IMR-90 (cell line): ENCODE measurements at regions not wholly inside any gene's neighbourhood (a gene's known extent, or its start where the extent isn't known, plus 50 kb on each side); places are given as distances from the start of the nearest gene placed in this dataset.

Source experiments
- ATAC-seq: fragments of 200-7000 bp; cut with Tn5 transposase; 2 replicates; pipeline ENCODE4 v1.9.1; 2020; ENCODE audit warnings: low read depth, mild to moderate bottlenecking, moderate library complexity
- BruUV-seq: library from RNA; stranded (reverse); fragments of 400-500 nt; replicated peaks from 2 replicates; lab custom pipeline; 2021; lab: Mats Ljungman, UMichigan
- CTCF ChIA-PET: fragments of 300-600 bp; formaldehyde crosslinking; extraction: SDS; loops from one replicate; lab custom pipeline; 2021; ENCODE audit warnings: antibody characterized with exemption; lab: Yijun Ruan, JAX
- POLR2A ChIA-PET: fragments of 300-600 bp; sonication (Branson Sonifier 250); formaldehyde crosslinking; loops from one replicate; lab custom pipeline; 2022; ENCODE audit warnings: antibody characterized with exemption; ENCODE audit not compliant: unreplicated experiment; lab: Charles Lee
- DNase-seq: peaks from one replicate; pipeline ENCODE4 v3.0.0; 2013
- H2AFZ ChIP-seq: replicated peaks from 2 replicates; pipeline ENCODE3; 2013; ENCODE audit warnings: low read length, mild to moderate bottlenecking; ENCODE audit not compliant: poor library complexity
- H2AK5ac ChIP-seq: 2 replicates; pipeline ENCODE4 v1.6.1; 2013; ENCODE audit warnings: low read depth, low read length, inconsistent platforms
- H2AK9ac ChIP-seq: replicated peaks from 2 replicates; pipeline ENCODE3; 2013; ENCODE audit warnings: mild to moderate bottlenecking, low read depth, low read length, moderate library complexity; ENCODE audit not compliant: poor library complexity
- H2BK120ac ChIP-seq: 2 replicates; pipeline ENCODE4 v1.6.1; 2013; ENCODE audit warnings: low read depth, low read length, inconsistent platforms
- H2BK15ac ChIP-seq: 3 replicates; pipeline ENCODE4 v1.6.1; 2013; ENCODE audit warnings: low read depth, low read length, inconsistent platforms
- H2BK20ac ChIP-seq: 2 replicates; pipeline ENCODE4 v1.6.1; 2013; ENCODE audit warnings: low read depth, mild to moderate bottlenecking, inconsistent platforms, low read length, moderate library complexity
- H2BK5ac ChIP-seq: 2 replicates; pipeline ENCODE4 v1.6.1; 2013; ENCODE audit warnings: mild to moderate bottlenecking, low read depth, low read length, inconsistent platforms; ENCODE audit not compliant: poor library complexity, severe bottlenecking
- H3K14ac ChIP-seq: replicated peaks from 2 replicates; pipeline ENCODE4 v1.6.1; 2013; ENCODE audit warnings: low read depth, low read length, inconsistent platforms
- H3K18ac ChIP-seq: 2 replicates; pipeline ENCODE4 v1.6.1; 2013; ENCODE audit warnings: low read depth, low read length, control low read depth
- H3K23ac ChIP-seq: 2 replicates; pipeline ENCODE4 v1.6.1; 2013; ENCODE audit warnings: low read depth, low read length, inconsistent platforms
- H3K27ac ChIP-seq: 2 replicates; pipeline ENCODE4 v1.5.1; 2013; ENCODE audit warnings: mild to moderate bottlenecking, control low read depth, low read length; ENCODE audit not compliant: insufficient read depth
- H3K27me3 ChIP-seq: 2 replicates; pipeline ENCODE4 v1.6.1; 2013; ENCODE audit warnings: low read length; ENCODE audit not compliant: control insufficient read depth, insufficient read depth
- H3K36me3 ChIP-seq: 2 replicates; pipeline ENCODE4 v1.6.1; 2013; ENCODE audit warnings: low read length, mixed read lengths; ENCODE audit not compliant: control insufficient read depth, insufficient read depth
- H3K4ac ChIP-seq: 2 replicates; pipeline ENCODE4 v1.6.1; 2013; ENCODE audit warnings: low read depth, low read length, inconsistent platforms
- H3K4me1 ChIP-seq: 2 replicates; pipeline ENCODE4 v1.6.1; 2013; ENCODE audit warnings: low read length, mixed read lengths; ENCODE audit not compliant: control insufficient read depth, insufficient read depth
- H3K4me2 ChIP-seq: 2 replicates; pipeline ENCODE4 v1.6.1; 2013; ENCODE audit warnings: low read depth, mild to moderate bottlenecking, control low read depth, low read length, moderate library complexity
- H3K4me3 ChIP-seq: 2 replicates; pipeline ENCODE4 v1.5.1; 2013; ENCODE audit warnings: low read depth, mild to moderate bottlenecking, control low read depth, low read length, moderate library complexity; ENCODE audit not compliant: insufficient read depth
- H3K56ac ChIP-seq: 2 replicates; pipeline ENCODE4 v1.6.1; 2013; ENCODE audit warnings: low read length, inconsistent platforms; ENCODE audit not compliant: insufficient read depth; ENCODE audit errors: extremely low read depth
- H3K79me1 ChIP-seq, 2 experiments: 2 replicates each; pipeline ENCODE4 v1.6.1; 2013; ENCODE audit warnings: low read length in 2 of 2, inconsistent platforms in 1 of 2, low read depth in 1 of 2
- H3K9ac ChIP-seq: 2 replicates; pipeline ENCODE4 v1.6.1; 2013; ENCODE audit warnings: low read depth, low read length, control low read depth
- H3K9me1 ChIP-seq: 2 replicates; pipeline ENCODE4 v1.6.1; 2013; ENCODE audit warnings: low read length, inconsistent platforms; ENCODE audit not compliant: insufficient read depth
- H3K9me3 ChIP-seq: 2 replicates; pipeline ENCODE4 v1.6.1; 2013; ENCODE audit warnings: low read length; ENCODE audit not compliant: control insufficient read depth, insufficient read depth
- H4K20me1 ChIP-seq: 2 replicates; pipeline ENCODE4 v1.6.1; 2013; ENCODE audit warnings: low read length, inconsistent platforms; ENCODE audit not compliant: insufficient read depth
- H4K5ac ChIP-seq: 2 replicates; pipeline ENCODE4 v1.6.1; 2013; ENCODE audit warnings: mild to moderate bottlenecking, low read depth, low read length, control low read depth
- H4K8ac ChIP-seq, 2 experiments: 2 replicates each; pipeline ENCODE4 v1.6.1; 2013; ENCODE audit warnings: low read depth in 2 of 2, low read length in 2 of 2, control low read depth in 1 of 2, inconsistent platforms in 1 of 2
- H4K91ac ChIP-seq: 2 replicates; pipeline ENCODE4 v1.6.1; 2013; ENCODE audit warnings: low read depth, low read length, inconsistent platforms; ENCODE audit not compliant: insufficient read depth
- FOS ChIP-seq: fragments of 150-350 bp; IDR thresholded peaks from 2 replicates; pipeline ENCODE4 v1.6.1; 2016; ENCODE audit warnings: low read depth, low read length
- MXI1 ChIP-seq: IDR thresholded peaks from 2 replicates; pipeline ENCODE4 v1.6.1; 2012; ENCODE audit warnings: low read depth, mild to moderate bottlenecking, low read length, moderate library complexity, borderline replicate concordance
- SMC3 ChIP-seq: fragments of 150-350 bp; IDR thresholded peaks from 2 replicates; pipeline ENCODE4 v1.6.1; 2016; ENCODE audit warnings: low read depth, mild to moderate bottlenecking, antibody characterized with exemption, low read length, moderate library complexity
- WGBS, 2 experiments: methylation state at CpG; one replicate each; pipeline versions ENCODE4 v1.1.5 to v1.1.7; 2013; ENCODE audit warnings: missing lambda C conversion rate in 2 of 2; ENCODE audit not compliant: insufficient read length in 1 of 2; ENCODE audit errors: extremely low coverage in 2 of 2; 5-methylcytosine and 5-hydroxymethylcytosine counted together
- dilution Hi-C: fragments of 300-500 bp; cut with HindIII; formaldehyde crosslinking; loops from one replicate; pipeline ENCODE4 v1.14.3; 2018; ENCODE audit warnings: low sequenced_read_pairs; ENCODE audit not compliant: unreplicated experiment
- in situ Hi-C: fragments of 300-500 bp; cut with MboI; formaldehyde crosslinking; loops from 3 replicates; pipeline ENCODE4 v1.14.3; 2019; ENCODE audit warnings: low sequenced_read_pairs, inconsistent platforms, mixed read lengths
- intact Hi-C: fragments of 100-400 bp; cut with micrococcal nuclease; formaldehyde crosslinking; loops from 2 replicates; pipeline ENCODE4 v1.10.0; 2022
- TF ChIP-seq, protein P1 (sequence below): fragments of 150-350 bp; IDR thresholded peaks from 2 replicates; pipeline ENCODE4 v1.6.1; 2017; ENCODE audit warnings: mild to moderate bottlenecking, antibody characterized with exemption, low read length, low read depth

DNA sequence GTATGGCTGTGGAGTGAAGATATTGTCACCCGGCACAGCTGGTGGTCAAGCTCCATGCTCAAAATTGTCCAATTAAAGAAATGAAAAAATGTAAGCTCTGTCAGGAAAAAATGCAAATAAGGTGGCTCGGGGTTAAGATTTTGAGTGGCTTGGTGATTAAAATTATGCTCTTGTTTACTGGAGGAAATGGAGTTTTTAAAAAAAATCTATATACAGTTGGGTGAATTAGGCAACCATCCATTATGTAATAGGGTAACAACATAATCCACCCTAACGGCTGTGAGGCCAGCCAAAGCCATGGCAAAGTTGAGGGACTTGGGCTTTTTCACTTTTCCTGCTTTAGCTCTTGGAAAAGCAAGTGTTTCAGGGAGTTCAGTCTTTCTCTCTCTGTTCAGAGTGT lies 260.8 kb upstream of the HABP2 start:
- no peak overlapping the region for H3K23ac ChIP-seq
- no peak overlapping the region for H2AK9ac ChIP-seq
- dilution Hi-C loops: no loop called here
- H3K79me1 ChIP-seq: no peaks in the 10 kb centered on the region
- no peaks in the 10 kb centered on the region for H3K9me1 ChIP-seq
- no peaks in the 10 kb centered on the region for H4K20me1 ChIP-seq
- H3K27ac ChIP-seq: no peak overlapping the region
- no peak overlapping the region for H2BK120ac ChIP-seq
- TF ChIP-seq, protein P1, sequence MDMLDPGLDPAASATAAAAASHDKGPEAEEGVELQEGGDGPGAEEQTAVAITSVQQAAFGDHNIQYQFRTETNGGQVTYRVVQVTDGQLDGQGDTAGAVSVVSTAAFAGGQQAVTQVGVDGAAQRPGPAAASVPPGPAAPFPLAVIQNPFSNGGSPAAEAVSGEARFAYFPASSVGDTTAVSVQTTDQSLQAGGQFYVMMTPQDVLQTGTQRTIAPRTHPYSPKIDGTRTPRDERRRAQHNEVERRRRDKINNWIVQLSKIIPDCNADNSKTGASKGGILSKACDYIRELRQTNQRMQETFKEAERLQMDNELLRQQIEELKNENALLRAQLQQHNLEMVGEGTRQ: no peak
- no peak for TF ChIP-seq FOS
- no peak for TF ChIP-seq MXI1
- TF ChIP-seq SMC3: no peak
- ATAC-seq (no peak), DNase-seq (no peak)
- H4K8ac ChIP-seq: no peak overlapping the region
- no peak overlapping the region for H3K56ac ChIP-seq
- H3K4me2 ChIP-seq: no peak overlapping the region
- H4K91ac ChIP-seq: no peak overlapping the region
- no peak overlapping the region for H2BK20ac ChIP-seq
- no peak overlapping the region for H2AK5ac ChIP-seq
- H3K4me3 ChIP-seq: no peak overlapping the region
- in situ Hi-C loops: no loop called here
- H3K9me3 ChIP-seq: no peaks in the 10 kb centered on the region
- intact Hi-C loops: no loop called here
- no peak overlapping the region for H3K9ac ChIP-seq
- H2AFZ ChIP-seq: no peak overlapping the region
- H3K27me3 ChIP-seq: no peaks in the 10 kb centered on the region; the same call in 1 of the 2 replicates
- POLR2A ChIA-PET: no interaction called here
- H3K14ac ChIP-seq: no peak overlapping the region
- no peak overlapping the region for H3K18ac ChIP-seq
- H2BK5ac ChIP-seq: no peak overlapping the region
- no peak overlapping the region for H2BK15ac ChIP-seq
- no peaks in the 10 kb centered on the region for H3K4me1 ChIP-seq
- H3K36me3 ChIP-seq: no peaks in the 10 kb centered on the region
- no TSS peak for BruUV-seq
- WGBS, 2 experiments: 100% methylated on average over 1 of the region's 3 CpGs; no CpG with 5 or more reads in 1 of the 2 experiments
- H3K4ac ChIP-seq: no peak overlapping the region
- H4K5ac ChIP-seq: no peak overlapping the region
- CTCF ChIA-PET: no interaction called here
